ENCODE measurements at regions not wholly inside any gene's neighbourhood (a gene's known extent, or its start where the extent isn't known, plus 50 kb on each side); places are given as distances from the start of the nearest gene placed in this dataset.

- TF ChIP-seq CTCF (IDR thresholded peaks at IDR 0.05): no peak
- TF ChIP-seq EP300 (IDR thresholded peaks at IDR 0.05): no peak
These were observed 354.3 kb downstream of the GPAT3 start for GRCh38 chr4:83890231-83890630.
